Right lobe of liver (tissue), 4 donors: ENCODE measurements at regions not wholly inside any gene's neighbourhood (a gene's known extent, or its start where the extent isn't known, plus 50 kb on each side); places are given as distances from the start of the nearest gene placed in this dataset.

Experiments used
- POLR2A ChIP-seq: fragments of 450-650 bp; IDR thresholded peaks from one replicate; pipeline ENCODE4 v1.6.1; 2017; ENCODE audit warnings: antibody characterized with exemption, mild to moderate bottlenecking
- TF ChIP-seq, protein P1 (sequence below), 4 donors: fragments of 200-600 bp in 3 of 4; fragments of 450-650 bp in 1 of 4; IDR thresholded peaks; one replicate each; pipeline versions ENCODE4 v1.5.1 to v1.8.0; 2016 to 2022; ENCODE audit warnings: antibody characterized with exemption in 4 of 4, mild to moderate bottlenecking in 2 of 4
- donor health status: DM: no; HTN: no; CAD: no.
- donor health status: DM: no; HTN: no; CAD: no.
- donor health status: DM: no; HTN: yes; CAD: no.

DNA sequence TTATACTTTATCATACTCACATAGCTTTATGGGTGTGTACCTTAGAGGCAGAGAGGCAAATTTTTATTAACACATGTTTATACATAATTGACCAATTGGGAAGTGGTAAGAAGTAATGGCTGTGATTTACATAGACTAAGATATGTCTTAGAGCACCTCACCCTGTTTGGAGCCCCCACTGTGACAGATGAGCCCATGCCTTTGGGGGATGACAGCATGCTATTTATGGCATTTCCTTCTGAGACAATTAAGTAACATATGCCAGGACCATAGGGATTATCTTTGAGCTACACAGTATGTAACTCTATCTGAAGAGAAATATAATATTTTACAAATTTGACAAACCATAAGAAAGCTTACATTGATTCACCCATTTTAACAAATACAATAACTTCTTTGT, 1655.3 kb upstream of the ACVR2A start:
- TF ChIP-seq, protein P1, sequence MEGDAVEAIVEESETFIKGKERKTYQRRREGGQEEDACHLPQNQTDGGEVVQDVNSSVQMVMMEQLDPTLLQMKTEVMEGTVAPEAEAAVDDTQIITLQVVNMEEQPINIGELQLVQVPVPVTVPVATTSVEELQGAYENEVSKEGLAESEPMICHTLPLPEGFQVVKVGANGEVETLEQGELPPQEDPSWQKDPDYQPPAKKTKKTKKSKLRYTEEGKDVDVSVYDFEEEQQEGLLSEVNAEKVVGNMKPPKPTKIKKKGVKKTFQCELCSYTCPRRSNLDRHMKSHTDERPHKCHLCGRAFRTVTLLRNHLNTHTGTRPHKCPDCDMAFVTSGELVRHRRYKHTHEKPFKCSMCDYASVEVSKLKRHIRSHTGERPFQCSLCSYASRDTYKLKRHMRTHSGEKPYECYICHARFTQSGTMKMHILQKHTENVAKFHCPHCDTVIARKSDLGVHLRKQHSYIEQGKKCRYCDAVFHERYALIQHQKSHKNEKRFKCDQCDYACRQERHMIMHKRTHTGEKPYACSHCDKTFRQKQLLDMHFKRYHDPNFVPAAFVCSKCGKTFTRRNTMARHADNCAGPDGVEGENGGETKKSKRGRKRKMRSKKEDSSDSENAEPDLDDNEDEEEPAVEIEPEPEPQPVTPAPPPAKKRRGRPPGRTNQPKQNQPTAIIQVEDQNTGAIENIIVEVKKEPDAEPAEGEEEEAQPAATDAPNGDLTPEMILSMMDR (IDR thresholded peaks at IDR 0.05): no peak
- no peak for TF ChIP-seq POLR2A
